K562 (cell line): ENCODE measurements at regions not wholly inside any gene's neighbourhood (a gene's known extent, or its start where the extent isn't known, plus 50 kb on each side); places are given as distances from the start of the nearest gene placed in this dataset.

Experiments used
- ATAC-seq: fragments of 200-7000 bp; cut with Tn5 transposase; 3 replicates; pipeline ENCODE4 v1.9.1; 2020; ENCODE audit warnings: moderate library complexity
- BruUV-seq: library from RNA; stranded (reverse); fragments of 400-500 nt; replicated peaks from 2 replicates; lab custom pipeline; 2021; lab: Mats Ljungman, UMichigan
- CTCF ChIA-PET: fragments of 300-600 bp; formaldehyde crosslinking; extraction: SDS; loops from one replicate; lab custom pipeline; 2021; ENCODE audit warnings: low intra/inter-chr PET ratio; lab: Yijun Ruan, JAX
- POLR2A ChIA-PET: fragments of 300-600, 350-650 bp; sonication (Branson Sonifier 250); formaldehyde crosslinking; extraction: SDS; loops from one replicate; lab custom pipeline; 2021; ENCODE audit warnings: antibody characterized with exemption, inconsistent platforms; lab: Yijun Ruan, JAX
- DNase-seq, 4 experiments: peaks; one replicate each; pipeline versions ENCODE4 v3.0.0 to v3.0.0-alpha.2; 2011 to 2018; ENCODE audit warnings: low spot score in 3 of 4, mixed read lengths in 3 of 4; ENCODE audit errors: extremely low read depth in 1 of 4
- FAIRE-seq: peaks from 2 replicates; lab custom pipeline; 2011; peaks lifted over from hg19 to GRCh38; lab: Jason Lieb, UNC
- H2AFZ ChIP-seq: 2 replicates; pipeline ENCODE4 v1.6.0; 2011; ENCODE audit warnings: low read depth, low read length, control low read depth, inconsistent platforms
- H3K27ac ChIP-seq: fragments of 200-600 bp; 3 replicates; pipeline ENCODE4 v1.8.0; 2011; ENCODE audit warnings: low read depth, mild to moderate bottlenecking, control low read depth, inconsistent platforms, low read length, moderate library complexity, mixed read lengths; ENCODE audit errors: extremely low read depth
- H3K27me3 ChIP-seq, 2 experiments: fragments of 300-600 bp in 1 of 2; 2 replicates in 1 of 2; 3 replicates in 1 of 2; pipeline versions ENCODE4 v1.6.0 to v1.8.0; 2011; ENCODE audit warnings: inconsistent platforms in 2 of 2, low read length in 2 of 2, mild to moderate bottlenecking in 1 of 2, mixed read lengths in 1 of 2, moderate library complexity in 1 of 2; ENCODE audit not compliant: control insufficient read depth in 2 of 2, insufficient read depth in 2 of 2
- H3K36me3 ChIP-seq: fragments of 300-600 bp; 3 replicates; pipeline ENCODE4 v1.8.0; 2011; ENCODE audit warnings: mild to moderate bottlenecking, low read length, inconsistent platforms; ENCODE audit not compliant: control insufficient read depth, insufficient read depth
- H3K4me1 ChIP-seq, 2 experiments: fragments of 200-600 bp in 1 of 2; replicated peaks in 1 of 2; 2 replicates in 1 of 2; 3 replicates in 1 of 2; pipeline versions ENCODE4 v1.5.1 to v1.8.0; 2011; ENCODE audit warnings: inconsistent platforms in 2 of 2, low read length in 2 of 2, mild to moderate bottlenecking in 1 of 2, mixed read lengths in 1 of 2, moderate library complexity in 1 of 2; ENCODE audit not compliant: control insufficient read depth in 2 of 2, insufficient read depth in 2 of 2
- H3K4me2 ChIP-seq: 2 replicates; pipeline ENCODE4 v1.6.1; 2011; ENCODE audit warnings: low read length, control low read depth, inconsistent platforms, mixed read lengths; ENCODE audit not compliant: insufficient read depth
- H3K4me3 ChIP-seq: fragments of 200-600 bp; sonication (generic), shearing (Covaris generic); 2 replicates; pipeline ENCODE4 v1.5.1; 2016; ENCODE audit warnings: control low read depth, inconsistent platforms
- H3K79me2 ChIP-seq: fragments of 200-600 bp; 3 replicates; pipeline ENCODE4 v1.8.0; 2011; ENCODE audit warnings: low read length, inconsistent platforms; ENCODE audit not compliant: control insufficient read depth, insufficient read depth
- H3K9ac ChIP-seq, 2 experiments: 2 replicates each; pipeline versions ENCODE4 v1.6.0 to v1.6.1; 2011; ENCODE audit warnings: low read depth in 2 of 2, low read length in 2 of 2, control low read depth in 1 of 2, inconsistent platforms in 1 of 2, mild to moderate bottlenecking in 1 of 2, mixed read lengths in 1 of 2; ENCODE audit not compliant: insufficient read depth in 1 of 2
- H3K9me1 ChIP-seq: one replicate; pipeline ENCODE4 v1.6.0; 2011; ENCODE audit warnings: inconsistent platforms, mild to moderate bottlenecking, low read length, moderate library complexity; ENCODE audit not compliant: control insufficient read depth, insufficient read depth
- H3K9me3 ChIP-seq: replicated peaks from 2 replicates; pipeline ENCODE4 v1.5.1; 2011; ENCODE audit warnings: low read depth, low read length, inconsistent platforms; ENCODE audit not compliant: control insufficient read depth, insufficient read depth
- H4K20me1 ChIP-seq: replicated peaks from 2 replicates; pipeline ENCODE4 v1.6.1; 2011; ENCODE audit warnings: low read length, inconsistent platforms, mixed read lengths; ENCODE audit not compliant: control insufficient read depth, insufficient read depth
- CCAR2 ChIP-seq: fragments of 200-400 bp; formaldehyde crosslinking; IDR thresholded peaks from 2 replicates; pipeline ENCODE4 v1.6.1; 2017; ENCODE audit warnings: mild to moderate bottlenecking, low read depth, low read length
- E2F1 ChIP-seq: sonication (generic); formaldehyde crosslinking; IDR thresholded peaks from 2 replicates; pipeline ENCODE4 v1.8.1; 2023; ENCODE audit warnings: mild to moderate bottlenecking, missing genetic modification reagents, moderate library complexity
- EGR1 ChIP-seq: fragments of 450-650 bp; conservative IDR thresholded peaks from 2 replicates; pipeline ENCODE4 v1.6.1; 2017; ENCODE audit warnings: mild to moderate bottlenecking
- HINFP ChIP-seq: fragments of 450-650 bp; conservative IDR thresholded peaks from 2 replicates; pipeline ENCODE4 v1.6.1; 2016; ENCODE audit warnings: missing genetic modification characterization, low read depth, mild to moderate bottlenecking, control low read depth, missing compliant biosample characterization
- IFI16 ChIP-seq: fragments of 250-450 bp; sonication (Bioruptor Pico); IDR thresholded peaks from 2 replicates; pipeline ENCODE4 v2.1.2; 2022; ENCODE audit warnings: mild to moderate bottlenecking, inconsistent platforms
- KDM2B ChIP-seq: fragments of 250-450 bp; sonication (Bioruptor Pico); IDR thresholded peaks from 2 replicates; pipeline ENCODE4 v1.8.0; 2021; ENCODE audit warnings: mild to moderate bottlenecking, moderate library complexity
- TCF3 ChIP-seq: sonication (generic); formaldehyde crosslinking; IDR thresholded peaks from 2 replicates; pipeline ENCODE4 v1.4.0; 2020; ENCODE audit warnings: mild to moderate bottlenecking, missing genetic modification reagents
- TRIM25 ChIP-seq: fragments of 450-650 bp; IDR thresholded peaks from 2 replicates; pipeline ENCODE4 v1.7.0; 2016; ENCODE audit warnings: borderline replicate concordance
- WGBS: fragments of 100-300 bp; shearing (Covaris generic); methylation state at CpG from one replicate; pipeline ENCODE4 v1.1.6; 2016; ENCODE audit warnings: low coverage, mixed read lengths; ENCODE audit not compliant: insufficient coverage; ENCODE audit errors: missing lambda C conversion rate; 5-methylcytosine and 5-hydroxymethylcytosine counted together
- in situ Hi-C: fragments of 300-500 bp; cut with MboI; formaldehyde crosslinking; loops from 4 replicates; pipeline ENCODE4 v1.15.0; 2018; ENCODE audit warnings: inconsistent platforms, mixed read lengths
- intact Hi-C: fragments of 100-400 bp; cut with micrococcal nuclease; formaldehyde crosslinking; loops from 2 replicates; pipeline ENCODE4 v1.14.2; 2022

GRCh38 chr10:30728766-30729165, 99.2 kb upstream of the LYZL2 start:
- POLR2A ChIA-PET, result no interaction called here
- no peaks in the 10 kb centered on the region for H3K36me3 ChIP-seq
- 1% methylated on average over 4 of the region's 4 CpGs for WGBS
- H3K79me2 ChIP-seq, result no peaks in the 10 kb centered on the region
- intact Hi-C loops (loop anchor here (5.0 to 10.0 kb wide), 2 partner anchors 764 to 1076 kb away; no protein-coding TSS in a partner anchor), in situ Hi-C loops (loop anchor here (25.0 kb wide), 1 partner anchor 1059 kb away; no protein-coding TSS in a partner anchor)
- no peaks in the 10 kb centered on the region for H3K9me3 ChIP-seq
- H3K4me2 ChIP-seq, result no peak overlapping the region
- no peak overlapping the region for H2AFZ ChIP-seq
- no peak overlapping the region for H3K27ac ChIP-seq
- H3K9ac ChIP-seq, result no peak overlapping the region
- ATAC-seq, result no peak
- H3K4me1 ChIP-seq, result no peaks in the 10 kb centered on the region
- no peaks in the 10 kb centered on the region for H3K9me1 ChIP-seq
- no TSS peak for BruUV-seq
- no peaks in the 10 kb centered on the region for H4K20me1 ChIP-seq
- no peak for DNase-seq
- H3K27me3 ChIP-seq, result peaks cover 5 to 16% of the 10 kb centered on the region in 2 experiments; a peak in 4 of 5 replicates
- no peak for FAIRE-seq
- CTCF ChIA-PET, result interaction anchor here (0.6 kb wide), 1 partner anchor 147 kb away, joined by 5 read pairs; no protein-coding TSS in a partner anchor
- H3K4me3 ChIP-seq, result no peak overlapping the region
- no peak for TF ChIP-seq CCAR2
- TF ChIP-seq IFI16 (CRISPR knock-in tag), result no peak
- no peak for TF ChIP-seq EGR1
- TF ChIP-seq TRIM25, result no peak
- TF ChIP-seq KDM2B (CRISPR knock-in tag), result no peak
- TF ChIP-seq HINFP (tag), result no peak
- no peak for TF ChIP-seq TCF3 (CRISPR knock-in tag)
- no peak for TF ChIP-seq E2F1 (CRISPR knock-in tag)
